ENCODE measurements at regions not wholly inside any gene's neighbourhood (a gene's known extent, or its start where the extent isn't known, plus 50 kb on each side); places are given as distances from the start of the nearest gene placed in this dataset.

DNA sequence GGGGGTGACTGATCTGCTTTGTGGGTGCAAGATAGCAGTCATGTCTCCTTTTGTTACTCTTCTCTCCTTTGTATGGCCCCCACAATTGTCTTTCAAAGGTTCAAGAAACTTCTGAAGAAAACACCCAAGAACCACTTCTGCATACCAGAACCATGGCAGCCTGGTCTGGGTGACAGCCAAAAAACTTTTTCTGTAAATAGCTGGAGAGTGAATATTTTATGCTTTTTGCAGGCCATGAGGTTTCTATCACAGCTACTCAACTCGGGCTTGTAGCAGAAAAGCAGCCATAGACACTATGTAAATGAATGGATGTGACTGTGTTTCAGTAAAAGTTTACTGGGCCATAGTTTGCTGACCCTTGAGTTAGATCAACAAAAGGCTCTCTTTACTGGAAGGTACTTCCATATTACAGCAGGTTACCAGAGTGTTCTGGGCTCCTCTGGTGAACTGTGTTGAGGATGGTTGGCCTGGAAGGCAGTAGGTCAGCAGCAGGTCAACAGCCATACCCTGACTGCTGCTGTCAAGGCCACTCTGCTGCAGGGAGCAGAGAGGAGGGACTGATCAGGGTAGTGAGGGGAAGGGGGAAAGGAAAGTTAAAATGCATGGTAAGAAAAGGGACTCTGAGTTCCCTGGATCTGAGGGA is 116.4 kb downstream of the GDAP2 start:
- Histone ChIP-seq H3K4me2 (ENCODE audit: low read depth, low read length) (no peak overlapping the region), H3K79me2 (ENCODE audit: low read length) (no peaks in the 10 kb centered on the region), H3K9me3 (replicated peaks; ENCODE audit: insufficient read depth, low read length) (no peaks in the 10 kb centered on the region), H3K9ac (ENCODE audit: low read length) (no peak overlapping the region), H3K4me1 (ENCODE audit: low read length) (no peaks in the 10 kb centered on the region), H3K4me3 (ENCODE audit: low read length) (no peak overlapping the region), H3K9me2 (replicated peaks; ENCODE audit: insufficient read depth, low read length) (no peaks in the 10 kb centered on the region), H3K27me3 (replicated peaks; ENCODE audit: insufficient read depth, low read length) (no peaks in the 10 kb centered on the region), H2AFZ (ENCODE audit: low read length) (no peak overlapping the region), H3K36me3 (replicated peaks; ENCODE audit: insufficient read depth, low read length) (no peaks in the 10 kb centered on the region), H4K20me1 (ENCODE audit: insufficient read depth, low read length) (no peaks in the 10 kb centered on the region), H3F3A (ENCODE audit: insufficient read depth, low read length) (no peaks in the 10 kb centered on the region), H3K27ac (ENCODE audit: low read length) (no peak overlapping the region)
- no peak for DNase-seq
- TF ChIP-seq EZH2phosphoT487 (IDR thresholded peaks at IDR 0.05; ENCODE audit: low read length) (no peak), CTCF (IDR thresholded peaks at IDR 0.05; ENCODE audit: low read length) (no peak)

Measured in MM.1S (cell line).